ENCODE measurements at regions not wholly inside any gene's neighbourhood (a gene's known extent, or its start where the extent isn't known, plus 50 kb on each side); places are given as distances from the start of the nearest gene placed in this dataset.
"Not testable (repeated sequence)": the region's sequence is repeated elsewhere in the genome, so short reads cannot be mapped to it uniquely, and the experiment has no call there.

DNA sequence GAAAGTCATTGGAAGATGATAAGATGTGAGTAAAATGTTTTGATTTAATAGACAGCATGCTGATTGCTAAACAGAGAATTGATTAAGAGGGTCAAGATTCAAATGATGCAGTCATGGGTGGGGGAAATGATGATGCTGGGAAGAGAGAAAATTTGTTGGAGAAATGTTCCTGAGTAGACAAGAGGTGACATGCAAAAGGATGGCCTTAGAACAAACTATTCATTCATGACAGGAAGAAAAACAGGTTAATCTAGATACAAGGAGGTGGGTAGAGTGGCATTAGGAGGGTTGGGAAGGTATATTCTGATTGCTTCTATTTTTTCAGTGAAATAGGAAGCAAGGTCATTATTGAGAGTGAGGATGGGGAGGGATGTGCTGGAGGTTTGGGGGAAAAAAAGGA, 146.7 kb downstream of the SEM1 start:
- in situ Hi-C loops (cut with HindIII; ENCODE audit: low sequenced_read_pairs) = no loop called here
- no peak for DNase-seq (ENCODE audit: low read depth, low spot score)
- no peak overlapping the region for H3K4me3 ChIP-seq (ENCODE audit: low read depth, low read length)
- TF ChIP-seq, protein P1, sequence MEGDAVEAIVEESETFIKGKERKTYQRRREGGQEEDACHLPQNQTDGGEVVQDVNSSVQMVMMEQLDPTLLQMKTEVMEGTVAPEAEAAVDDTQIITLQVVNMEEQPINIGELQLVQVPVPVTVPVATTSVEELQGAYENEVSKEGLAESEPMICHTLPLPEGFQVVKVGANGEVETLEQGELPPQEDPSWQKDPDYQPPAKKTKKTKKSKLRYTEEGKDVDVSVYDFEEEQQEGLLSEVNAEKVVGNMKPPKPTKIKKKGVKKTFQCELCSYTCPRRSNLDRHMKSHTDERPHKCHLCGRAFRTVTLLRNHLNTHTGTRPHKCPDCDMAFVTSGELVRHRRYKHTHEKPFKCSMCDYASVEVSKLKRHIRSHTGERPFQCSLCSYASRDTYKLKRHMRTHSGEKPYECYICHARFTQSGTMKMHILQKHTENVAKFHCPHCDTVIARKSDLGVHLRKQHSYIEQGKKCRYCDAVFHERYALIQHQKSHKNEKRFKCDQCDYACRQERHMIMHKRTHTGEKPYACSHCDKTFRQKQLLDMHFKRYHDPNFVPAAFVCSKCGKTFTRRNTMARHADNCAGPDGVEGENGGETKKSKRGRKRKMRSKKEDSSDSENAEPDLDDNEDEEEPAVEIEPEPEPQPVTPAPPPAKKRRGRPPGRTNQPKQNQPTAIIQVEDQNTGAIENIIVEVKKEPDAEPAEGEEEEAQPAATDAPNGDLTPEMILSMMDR (IDR thresholded peaks at IDR 0.05; ENCODE audit: low read depth, low read length) = no peak

DNA sequence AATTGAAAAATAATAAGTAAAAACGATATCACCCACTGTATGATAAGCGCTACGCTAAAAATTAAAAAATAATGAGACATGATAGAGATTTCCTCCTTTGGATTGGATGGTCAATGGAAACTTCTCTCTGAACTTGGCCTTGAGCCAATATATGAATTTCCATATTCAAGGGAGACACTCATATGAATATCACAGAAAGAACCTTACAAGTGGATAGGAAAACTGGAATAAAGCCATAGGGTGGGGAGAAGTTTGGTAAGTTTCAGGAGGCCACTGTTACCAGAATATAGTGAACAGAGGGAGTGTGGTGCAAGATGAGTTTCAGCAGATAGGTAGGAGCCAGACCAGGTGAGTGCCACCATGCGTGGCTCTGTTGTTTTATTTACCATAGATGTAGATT, 147.2 kb downstream of the SEM1 start:
- TF ChIP-seq, protein P1 (IDR thresholded peaks at IDR 0.05; ENCODE audit: low read depth, low read length) = no peak
- in situ Hi-C loops (cut with HindIII; ENCODE audit: low sequenced_read_pairs) = no loop called here
- DNase-seq (ENCODE audit: low read depth, low spot score) = no peak
- H3K4me3 ChIP-seq (ENCODE audit: low read depth, low read length) = no peak overlapping the region

DNA sequence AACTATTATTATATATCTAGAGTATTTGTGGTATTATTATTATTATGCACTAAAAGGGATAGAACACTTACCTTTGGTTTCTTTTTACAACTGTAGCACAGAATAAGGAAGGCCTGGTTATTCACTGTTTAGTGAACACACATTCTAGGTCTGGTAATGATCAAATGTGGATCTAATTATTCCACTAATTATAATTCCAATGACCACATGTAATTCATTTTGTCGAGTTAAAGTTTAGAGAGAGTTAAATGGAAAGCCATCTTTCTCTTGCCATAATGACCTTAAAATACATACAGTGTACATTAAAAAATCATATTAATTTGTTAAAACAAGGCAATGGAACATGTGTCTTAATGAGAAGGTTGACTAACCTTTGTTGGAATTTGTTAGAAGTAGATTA, 147.8 kb downstream of the SEM1 start:
- H3K4me3 ChIP-seq (ENCODE audit: low read depth, low read length) = no peak overlapping the region
- no peak for DNase-seq (ENCODE audit: low read depth, low spot score)
- TF ChIP-seq, protein P1 (IDR thresholded peaks at IDR 0.05; ENCODE audit: low read depth, low read length) = no peak
- in situ Hi-C loops (cut with HindIII; ENCODE audit: low sequenced_read_pairs) = no loop called here

DNA sequence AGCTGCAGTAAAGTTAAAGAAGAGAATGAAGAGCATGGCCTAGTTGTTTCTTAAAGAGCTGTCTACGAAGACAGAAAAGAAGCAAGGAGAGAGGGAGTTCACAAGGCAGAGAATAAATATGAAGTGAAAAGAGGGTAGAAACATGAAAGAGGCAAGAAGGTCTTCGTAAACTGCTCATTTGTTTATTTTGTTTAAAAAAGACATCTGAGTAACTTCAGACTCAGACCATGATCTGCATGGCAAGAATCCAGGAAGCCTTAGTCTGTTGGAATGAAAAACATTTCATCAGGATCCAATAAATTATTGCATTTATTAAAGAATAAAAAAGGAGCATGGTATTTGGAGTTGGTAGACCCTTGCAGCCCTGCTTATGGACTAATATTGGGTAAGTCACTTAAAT, 151.1 kb downstream of the SEM1 start:
- no peak for DNase-seq (ENCODE audit: low read depth, low spot score)
- no peak overlapping the region for H3K4me3 ChIP-seq (ENCODE audit: low read depth, low read length)
- TF ChIP-seq, protein P1 (IDR thresholded peaks at IDR 0.05; ENCODE audit: low read depth, low read length) = no peak
- in situ Hi-C loops (cut with HindIII; ENCODE audit: low sequenced_read_pairs) = no loop called here

DNA sequence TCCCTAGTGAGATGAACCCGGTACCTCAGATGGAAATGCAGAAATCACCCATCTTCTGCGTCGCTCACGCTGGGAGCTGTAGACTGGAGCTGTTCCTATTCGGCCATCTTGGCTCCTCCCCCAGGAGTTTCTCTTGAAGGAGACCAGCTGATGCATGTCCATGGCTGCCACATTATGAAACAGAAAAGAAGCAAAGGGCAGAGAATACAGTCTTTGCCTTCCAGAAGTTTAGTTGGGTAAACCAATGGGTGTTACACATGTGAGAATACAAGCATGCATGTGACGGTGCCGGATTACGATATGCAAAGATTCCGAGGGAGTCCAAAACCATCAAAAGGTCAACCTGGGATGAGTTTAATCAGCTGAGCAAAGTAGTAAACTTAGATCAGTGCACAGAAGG, 151.6 kb downstream of the SEM1 start:
- TF ChIP-seq, protein P1 (IDR thresholded peaks at IDR 0.05; ENCODE audit: low read depth, low read length) = no peak
- in situ Hi-C loops (cut with HindIII; ENCODE audit: low sequenced_read_pairs) = no loop called here
- no peak for DNase-seq (ENCODE audit: low read depth, low spot score)
- no peak overlapping the region for H3K4me3 ChIP-seq (ENCODE audit: low read depth, low read length)

DNA sequence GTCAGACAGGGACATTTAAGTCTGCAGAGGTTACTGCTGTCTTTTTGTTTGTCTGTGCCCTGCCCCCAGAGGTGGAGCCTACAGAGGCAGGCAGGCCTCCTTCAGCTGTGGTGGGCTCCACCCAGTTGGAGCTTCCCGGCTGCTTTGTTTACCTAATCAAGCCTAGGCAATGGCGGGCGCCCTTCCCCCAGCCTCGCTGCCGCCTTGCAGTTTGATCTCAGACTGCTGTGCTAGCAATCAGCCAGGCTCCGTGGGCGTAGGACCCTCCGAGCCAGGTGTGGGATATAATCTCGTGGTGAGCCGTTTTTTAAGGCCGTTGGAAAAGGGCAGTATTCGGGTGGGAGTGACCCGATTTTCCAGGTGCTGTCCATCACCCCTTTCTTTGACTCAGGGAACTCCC, 152.0 kb downstream of the SEM1 start:
- H3K4me3 ChIP-seq (ENCODE audit: low read depth, low read length) = not testable (repeated sequence)

DNA sequence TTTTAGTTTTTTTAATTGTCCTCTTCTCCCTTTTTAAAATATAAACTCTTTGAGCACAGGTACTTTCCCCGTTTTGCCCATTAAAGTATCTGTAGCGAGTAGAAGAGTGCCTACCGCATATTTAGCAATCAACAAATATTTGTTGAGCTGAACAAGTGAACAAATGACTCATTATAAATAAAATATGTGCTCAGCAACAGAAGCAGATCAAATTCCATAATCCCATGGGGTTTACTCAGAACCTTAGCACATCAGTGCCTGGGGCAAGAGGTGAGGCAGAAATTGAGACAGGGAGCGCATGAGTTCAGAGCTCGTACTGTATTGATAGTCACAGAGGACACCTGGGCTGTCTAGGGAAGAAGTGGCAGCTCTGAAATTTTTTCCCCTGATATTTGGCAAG, 161.0 kb downstream of the SEM1 start:
- no peak overlapping the region for H3K4me3 ChIP-seq (ENCODE audit: low read depth, low read length)
- TF ChIP-seq, protein P1 (IDR thresholded peaks at IDR 0.05; ENCODE audit: low read depth, low read length) = no peak
- in situ Hi-C loops (cut with HindIII; ENCODE audit: low sequenced_read_pairs) = no loop called here
- DNase-seq (ENCODE audit: low read depth, low spot score) = no peak

More for the DNA sequence above, 152.0 kb downstream of the SEM1 start:
- DNase-seq (ENCODE audit: low read depth, low spot score); in situ Hi-C loops (cut with HindIII; ENCODE audit: low sequenced_read_pairs): not testable (repeated sequence)
